Testis (tissue), 2 donors: ENCODE measurements at regions not wholly inside any gene's neighbourhood (a gene's known extent, or its start where the extent isn't known, plus 50 kb on each side); places are given as distances from the start of the nearest gene placed in this dataset.

ENCODE experiments used
- CTCF ChIP-seq, 3 experiments: fragments of 450-650 bp in 2 of 3; fragments of 200-600 bp in 1 of 3; sonication (generic) in 1 of 3; IDR thresholded peaks; one replicate each; pipeline ENCODE4 v1.5.1; 2016 to 2019; ENCODE audit warnings: antibody characterized with exemption in 3 of 3, mild to moderate bottlenecking in 2 of 3, moderate library complexity in 1 of 3
- POLR2A ChIP-seq: fragments of 450-650 bp; IDR thresholded peaks from one replicate; pipeline ENCODE4 v1.6.1; 2017; ENCODE audit warnings: antibody characterized with exemption, mild to moderate bottlenecking, moderate library complexity

- TF ChIP-seq CTCF (IDR thresholded peaks at IDR 0.05) (no peak), POLR2A (no peak)
Observed at GRCh38 chr13:72314210-72314609, 413.2 kb downstream of the MZT1 start.
